ENCODE measurements at regions not wholly inside any gene's neighbourhood (a gene's known extent, or its start where the extent isn't known, plus 50 kb on each side); places are given as distances from the start of the nearest gene placed in this dataset.

GRCh38 chr5:88380332-88380731, 111.7 kb upstream of the TMEM161B start:
- no peak for TF ChIP-seq CTCF (IDR thresholded peaks at IDR 0.05; ENCODE audit: borderline replicate concordance, insufficient read depth, low read depth, low read length)
- no peak overlapping the region for H3K4me3 ChIP-seq (ENCODE audit: low read depth, low read length)

- TF ChIP-seq CTCF (IDR thresholded peaks at IDR 0.05; ENCODE audit: borderline replicate concordance, insufficient read depth, low read depth, low read length): no peak
- H3K4me3 ChIP-seq (ENCODE audit: low read depth, low read length): no peak overlapping the region
Observed at GRCh38 chr5:88377705-88378656, 109.3 kb upstream of the TMEM161B start.

- TF ChIP-seq CTCF (IDR thresholded peaks at IDR 0.05; ENCODE audit: borderline replicate concordance, insufficient read depth, low read depth, low read length): no peak
Observed at GRCh38 chr5:88377240-88377639, 108.6 kb upstream of the TMEM161B start.

GRCh38 chr5:88376728-88377127, 108.1 kb upstream of the TMEM161B start:
- no peak overlapping the region for H3K4me3 ChIP-seq (ENCODE audit: low read depth, low read length)
- no peak for TF ChIP-seq CTCF (IDR thresholded peaks at IDR 0.05; ENCODE audit: borderline replicate concordance, insufficient read depth, low read depth, low read length)

More at GRCh38 chr5:88377240-88377639, 108.6 kb upstream of the TMEM161B start:
- H3K4me3 ChIP-seq (ENCODE audit: low read depth, low read length): no peak overlapping the region

GRCh38 chr5:88374391-88374790, 105.7 kb upstream of the TMEM161B start:
- TF ChIP-seq CTCF (IDR thresholded peaks at IDR 0.05; ENCODE audit: borderline replicate concordance, insufficient read depth, low read depth, low read length): no peak
- no peak overlapping the region for H3K4me3 ChIP-seq (ENCODE audit: low read depth, low read length)

GRCh38 chr5:88370824-88371223, 102.2 kb upstream of the TMEM161B start:
- TF ChIP-seq CTCF (IDR thresholded peaks at IDR 0.05; ENCODE audit: borderline replicate concordance, insufficient read depth, low read depth, low read length): no peak
- no peak overlapping the region for H3K4me3 ChIP-seq (ENCODE audit: low read depth, low read length)

- TF ChIP-seq CTCF (IDR thresholded peaks at IDR 0.05; ENCODE audit: borderline replicate concordance, insufficient read depth, low read depth, low read length): no peak
- no peak overlapping the region for H3K4me3 ChIP-seq (ENCODE audit: low read depth, low read length)
Observed at GRCh38 chr5:88368201-88368600, 99.6 kb upstream of the TMEM161B start.
